ENCODE measurements at regions not wholly inside any gene's neighbourhood (a gene's known extent, or its start where the extent isn't known, plus 50 kb on each side); places are given as distances from the start of the nearest gene placed in this dataset.
"Not testable (repeated sequence)": the region's sequence is repeated elsewhere in the genome, so short reads cannot be mapped to it uniquely, and the experiment has no call there.

DNA sequence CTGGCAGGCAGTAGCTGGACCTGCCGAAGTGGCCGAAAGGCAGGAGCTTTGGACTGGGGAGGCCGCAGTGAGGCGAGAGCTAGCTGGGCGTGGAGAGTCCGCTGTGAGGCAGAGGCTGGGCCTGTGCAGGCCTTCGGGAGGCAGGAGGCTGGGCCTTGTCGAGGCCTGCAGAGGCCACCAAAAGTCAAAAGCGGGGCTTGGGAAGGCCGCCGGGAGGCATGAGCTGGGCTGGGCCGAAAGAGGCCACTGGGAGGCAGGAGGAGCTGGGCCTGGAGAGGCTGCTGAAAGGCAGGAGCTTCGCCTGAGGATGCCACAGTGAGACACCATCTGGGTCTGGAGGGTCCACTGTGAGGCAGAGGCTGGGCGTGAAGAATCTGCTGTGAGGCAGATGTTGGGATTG is 105.8 kb upstream of the TP53BP2 start:
- DNase-seq, result not testable (repeated sequence)

DNA sequence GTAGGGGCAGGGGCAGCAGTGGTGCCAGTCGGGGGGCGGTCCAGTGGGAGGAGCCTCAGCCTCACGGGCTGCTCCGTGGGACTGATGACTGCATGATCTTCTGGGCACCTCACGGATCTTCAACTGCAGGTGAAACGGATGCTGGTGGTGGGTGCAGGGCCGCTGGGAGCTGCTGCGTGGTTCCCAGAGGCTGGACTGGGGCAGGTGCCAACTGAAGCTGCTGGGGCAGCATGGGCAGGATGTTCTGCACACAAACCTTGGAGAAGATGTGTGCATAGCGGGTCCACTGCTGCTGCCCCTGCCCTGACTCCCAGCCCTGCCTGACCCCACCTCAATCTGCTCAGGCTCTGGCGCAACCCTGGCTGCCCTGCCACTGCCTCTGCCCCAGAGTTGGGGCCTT is 104.2 kb upstream of the TP53BP2 start:
- not testable (repeated sequence) for DNase-seq

DNA sequence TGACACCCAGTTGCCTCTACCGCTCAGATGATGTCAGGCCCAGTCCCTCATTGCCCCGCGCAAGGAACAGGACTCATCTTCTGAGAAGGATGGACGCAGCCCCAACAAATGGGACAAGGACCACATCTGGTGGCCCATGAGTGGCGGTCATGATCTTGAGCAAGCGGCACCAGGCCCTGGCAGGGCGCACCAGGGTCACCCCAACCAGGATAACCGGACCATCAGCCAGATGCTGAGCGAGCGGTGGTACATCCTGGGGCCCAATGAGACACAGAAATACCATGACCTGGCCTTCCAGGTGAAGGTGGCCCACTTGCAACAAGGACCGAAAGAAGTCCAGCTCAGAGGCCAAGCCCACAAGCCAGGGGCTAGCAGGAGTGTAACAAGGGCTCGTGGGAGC is 102.3 kb upstream of the TP53BP2 start:
- not testable (repeated sequence) for DNase-seq

DNA sequence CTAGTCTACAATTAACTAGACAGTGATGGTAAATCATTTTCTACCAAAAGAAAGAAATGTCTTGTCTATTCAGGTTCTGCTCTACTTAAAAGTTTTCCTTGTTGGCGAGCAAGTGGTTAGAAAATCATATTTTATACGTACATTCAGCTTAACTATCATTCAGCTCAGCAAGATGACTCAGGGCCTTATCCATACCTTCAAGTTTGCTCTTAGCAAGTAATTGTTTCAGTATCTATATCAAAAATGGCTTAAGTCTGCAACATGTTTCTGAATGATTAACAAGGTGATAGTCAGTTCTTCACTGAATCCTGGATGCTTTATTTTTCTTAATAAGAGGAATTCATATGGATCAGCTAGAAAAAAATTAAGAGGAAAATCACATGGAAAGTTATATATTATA is 90.8 kb upstream of the TP53BP2 start:
- not testable (repeated sequence) for DNase-seq

DNA sequence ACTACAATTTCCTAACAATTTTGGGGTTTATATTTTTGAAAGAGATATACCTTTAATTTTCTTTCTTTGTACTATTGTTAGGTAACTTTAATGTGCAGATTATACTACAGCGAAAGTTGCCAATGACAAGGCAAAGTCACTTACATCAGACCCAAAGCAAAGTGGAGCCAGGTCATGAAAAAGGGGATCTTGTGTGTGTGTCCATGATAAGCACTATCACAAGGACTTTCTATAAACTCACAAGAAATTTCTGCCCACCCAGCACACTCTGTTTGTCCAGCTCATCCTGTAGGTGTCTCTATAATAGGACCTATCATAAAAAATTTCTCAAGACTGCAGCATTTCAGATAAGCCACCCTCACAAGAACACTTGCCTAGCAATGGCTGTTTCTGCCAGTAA is 85.7 kb upstream of the TP53BP2 start:
- not testable (repeated sequence) for DNase-seq

DNA sequence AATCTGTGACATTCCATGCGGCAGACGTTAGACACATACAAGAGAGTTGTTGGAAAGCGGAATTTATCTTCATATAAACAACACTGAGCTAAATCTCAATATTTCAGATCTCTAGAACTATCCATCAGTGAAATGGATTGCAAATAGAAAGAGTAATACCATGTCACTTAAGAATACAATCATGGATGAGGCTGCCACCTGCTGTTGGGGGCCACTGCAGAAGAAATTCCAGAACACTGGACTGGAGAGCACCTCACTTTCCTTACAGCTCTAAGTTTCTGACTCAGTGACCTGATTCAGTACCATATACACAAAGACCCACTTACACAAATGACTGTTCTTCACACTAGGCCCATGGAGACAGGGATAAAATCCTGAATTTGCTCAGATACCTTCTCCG is 75.1 kb upstream of the TP53BP2 start:
- DNase-seq, result not testable (repeated sequence)

DNA sequence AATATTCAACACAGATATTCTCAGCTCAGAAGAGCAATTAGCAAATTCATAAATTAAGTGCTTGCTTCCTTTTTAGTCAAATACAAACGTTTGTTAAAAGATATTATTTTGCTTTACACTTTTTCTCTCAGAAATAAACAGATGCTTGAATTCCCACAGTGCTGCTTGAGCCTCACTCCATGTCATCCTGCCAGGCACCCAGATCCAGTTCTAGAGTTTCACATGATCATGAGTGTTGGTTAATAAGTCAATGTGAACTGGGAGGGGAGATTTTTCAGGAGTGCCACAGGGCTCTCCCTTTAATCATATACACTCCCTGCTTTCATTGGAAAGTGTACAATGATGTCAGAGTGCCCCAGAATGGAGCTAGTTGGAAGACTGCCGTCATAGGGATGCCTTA is 69.7 kb upstream of the TP53BP2 start:
- not testable (repeated sequence) for DNase-seq

DNA sequence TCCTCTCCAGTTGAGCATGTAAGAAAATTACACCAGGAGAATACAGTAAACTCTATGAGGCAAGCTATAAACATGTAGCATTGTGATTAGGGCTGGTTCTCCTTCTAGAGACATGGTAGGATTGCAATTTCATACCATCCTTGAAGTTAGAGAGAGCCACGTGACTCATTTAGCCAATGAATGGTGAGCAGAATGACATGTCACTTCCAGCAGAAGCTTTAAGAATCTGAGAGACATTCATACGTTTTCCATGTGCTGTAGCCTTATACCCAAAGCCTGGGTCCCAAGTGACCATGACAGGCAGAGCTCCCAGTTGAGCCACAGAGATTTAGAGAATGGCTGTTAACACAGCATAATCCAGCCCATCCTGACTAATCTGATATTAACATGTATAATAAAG is 68.0 kb upstream of the TP53BP2 start:
- DNase-seq, result not testable (repeated sequence)

DNA sequence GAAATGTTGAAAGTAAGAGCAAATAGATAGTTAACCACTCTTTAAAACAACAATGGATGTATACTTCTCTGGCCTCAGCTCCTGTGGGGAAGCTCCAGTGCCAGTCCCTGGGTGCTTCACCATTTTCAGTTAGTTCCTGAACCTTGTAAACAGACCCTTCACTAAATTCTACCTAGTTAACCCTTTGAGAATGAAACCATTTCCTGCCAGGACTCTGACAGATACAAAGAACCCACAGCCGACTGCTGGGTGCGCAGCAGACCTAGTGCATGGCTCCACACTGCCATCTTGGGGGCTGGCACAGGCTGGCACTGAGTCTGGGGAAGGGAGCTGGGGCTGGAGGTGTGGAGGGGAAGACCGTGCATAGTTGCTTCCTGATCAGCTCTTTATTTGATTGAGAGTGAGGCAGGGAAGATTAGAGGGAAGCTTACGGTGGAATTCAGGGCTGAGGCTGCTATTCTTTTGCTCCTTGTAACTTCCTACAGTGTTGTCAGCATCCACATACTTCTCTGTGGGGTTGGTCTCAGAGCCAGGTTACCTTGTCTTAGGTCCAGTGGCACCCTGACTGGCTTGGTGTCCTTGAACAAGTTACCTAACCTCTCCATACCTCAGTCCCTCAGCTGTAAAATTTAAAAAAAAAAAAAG is 62.3 kb upstream of the TP53BP2 start:
- DNase-seq, result not testable (repeated sequence)

DNA sequence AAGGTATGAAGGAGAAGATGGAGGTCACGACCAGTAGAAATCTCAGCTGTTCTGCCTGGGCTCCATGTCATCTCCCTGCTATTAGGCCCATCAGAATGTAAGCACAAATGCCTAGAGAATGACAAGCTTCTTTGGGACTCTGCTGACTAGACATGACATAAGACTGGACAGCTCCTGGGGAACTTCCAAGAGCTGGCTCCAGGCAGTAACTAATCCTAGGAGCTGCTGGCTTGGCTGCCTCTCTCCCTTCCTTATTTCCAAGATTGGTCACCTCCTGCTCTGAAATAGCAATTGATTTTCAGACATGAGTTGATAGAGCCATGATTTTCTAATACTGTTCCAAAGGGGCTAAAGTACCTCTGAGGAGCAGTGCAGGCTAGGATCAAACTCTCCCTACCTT is 57.5 kb upstream of the TP53BP2 start:
- DNase-seq, result not testable (repeated sequence)

DNA sequence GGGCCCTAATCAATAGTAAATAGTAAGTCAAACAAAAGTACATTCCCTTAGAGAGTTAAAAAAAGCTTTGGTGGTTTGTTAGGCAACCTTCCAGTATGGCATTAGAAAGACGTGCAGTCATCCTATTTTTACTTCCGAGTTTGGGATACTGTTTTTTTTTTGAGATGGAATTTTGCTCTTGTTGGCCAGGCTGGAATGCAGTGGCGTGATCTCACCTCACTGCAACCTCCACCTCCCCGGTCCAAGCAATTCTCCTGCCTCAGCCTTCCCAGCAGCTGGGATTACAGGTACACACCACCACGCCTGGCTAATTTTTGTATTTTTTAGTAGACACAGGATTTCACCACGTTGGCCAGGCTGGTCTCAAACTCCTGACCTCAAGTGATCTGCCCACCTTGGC is 54.0 kb upstream of the TP53BP2 start:
- DNase-seq, result not testable (repeated sequence)

DNA sequence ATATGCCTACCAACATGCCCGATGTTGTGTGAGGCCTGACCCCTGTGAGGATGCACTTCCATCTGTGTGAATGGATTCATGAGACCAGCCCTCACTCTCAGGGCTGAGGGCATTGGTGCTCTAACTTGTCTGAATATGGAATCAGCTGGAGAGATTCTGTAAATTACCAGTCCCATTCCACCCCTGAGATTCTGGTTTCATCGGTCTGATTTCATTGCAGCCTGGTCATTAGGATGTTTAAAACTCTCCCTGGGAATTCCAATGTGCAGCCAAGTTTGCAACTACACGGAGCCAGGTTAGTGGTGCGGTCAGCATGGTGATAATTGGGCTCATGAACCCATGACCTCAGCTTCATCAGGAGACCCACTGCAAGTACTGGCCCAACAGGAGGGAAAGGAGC is 51.4 kb upstream of the TP53BP2 start:
- not testable (repeated sequence) for DNase-seq

DNA sequence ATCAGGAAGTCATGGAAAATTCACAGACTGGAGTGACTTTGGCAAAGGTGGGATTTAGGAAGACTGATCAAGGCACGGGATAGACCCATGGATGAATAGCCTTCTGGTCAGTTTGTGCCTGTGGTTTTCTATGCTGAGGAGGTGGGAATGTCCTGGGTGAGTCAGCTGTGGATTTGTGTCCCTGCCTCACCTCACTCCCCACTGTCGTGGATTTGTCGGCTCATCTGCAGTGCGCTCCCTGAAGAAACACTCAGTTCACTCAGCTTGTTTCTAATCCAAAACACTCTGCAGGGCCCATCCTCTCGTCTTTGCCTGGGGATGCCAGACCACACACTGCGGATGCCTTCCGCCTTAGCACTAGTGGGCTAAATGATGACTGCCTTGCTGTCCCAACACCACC is 50.2 kb upstream of the TP53BP2 start:
- not testable (repeated sequence) for DNase-seq

Data from DMS79 (cell line).